Esophagus squamous epithelium (tissue), 5 donors: ENCODE measurements at regions not wholly inside any gene's neighbourhood (a gene's known extent, or its start where the extent isn't known, plus 50 kb on each side); places are given as distances from the start of the nearest gene placed in this dataset.

ENCODE experiments used
- DNase-seq: peaks from one replicate; lab custom pipeline; 2025; lab: John Stamatoyannopoulos, UW
- H3K27ac ChIP-seq, 4 donors: fragments of 200-600 bp; sonication (generic); one replicate each; pipeline ENCODE4 v1.5.1; 2016 to 2019; ENCODE audit warnings: mild to moderate bottlenecking in 1 of 4
- H3K27me3 ChIP-seq, 4 donors: fragments of 200-600 bp; sonication (generic); 1 replicate in 3 of 4; 2 replicates in 1 of 4; pipeline versions ENCODE4 v1.5.1 to v1.6.0; 2017 to 2021; ENCODE audit warnings: antibody characterized with exemption in 1 of 4
- H3K36me3 ChIP-seq, 3 donors: fragments of 200-600 bp; sonication (generic); one replicate each; pipeline ENCODE4 v1.5.1; 2016 to 2019
- H3K4me1 ChIP-seq, 3 donors: fragments of 200-600 bp; sonication (generic); one replicate each; pipeline ENCODE4 v1.5.1; 2017 to 2019
- H3K4me3 ChIP-seq, 4 donors: fragments of 200-600 bp; sonication (generic); 1 replicate in 3 of 4; 2 replicates in 1 of 4; pipeline ENCODE4 v1.5.1; 2016 to 2019; ENCODE audit warnings: mild to moderate bottlenecking in 2 of 4, moderate library complexity in 1 of 4
- H3K9me3 ChIP-seq, 3 donors: fragments of 200-600 bp; sonication (generic); one replicate each; pipeline ENCODE4 v1.5.1; 2016 to 2019
- CTCF ChIP-seq, 6 experiments: fragments of 450-650 bp in 4 of 6; fragments of 200-600 bp in 2 of 6; sonication (generic) in 2 of 6; IDR thresholded peaks; one replicate each; pipeline ENCODE4 v1.5.1; 2016 to 2019; ENCODE audit warnings: antibody characterized with exemption in 6 of 6, mild to moderate bottlenecking in 4 of 6, moderate library complexity in 4 of 6
- POLR2A ChIP-seq, 4 donors: fragments of 450-650 bp; IDR thresholded peaks; one replicate each; pipeline ENCODE4 v1.6.1; 2017; ENCODE audit warnings: antibody characterized with exemption in 4 of 4, mild to moderate bottlenecking in 4 of 4, moderate library complexity in 3 of 4
- WGBS, 2 donors: methylation state at CpG; one replicate each; pipeline ENCODE4 v1.1.5; 2018; 5-methylcytosine and 5-hydroxymethylcytosine counted together
- intact Hi-C: fragments of 100-400 bp; cut with DNase I; formaldehyde crosslinking; loops from one replicate; pipeline ENCODE4 v1.15.0; 2022
- donor health status: DM: yes; HTN: yes; CAD: no.

- no peak for DNase-seq
- H3K9me3 ChIP-seq: no peaks in the 10 kb centered on the region
- peaks cover 0 to 26% (median 0%) of the 10 kb centered on the region in 3 donors for H3K4me1 ChIP-seq
- peaks cover 0 to 82% (median 0%) of the 10 kb centered on the region in 4 donors for H3K27me3 ChIP-seq
- H3K27ac ChIP-seq: no peak overlapping the region
- intact Hi-C loops: no loop called here
- WGBS, 2 donors: 83 to 88% methylated on average over 12 to 32 of the region's 34 CpGs
- H3K36me3 ChIP-seq: no peaks in the 10 kb centered on the region
- no peak for TF ChIP-seq CTCF (IDR thresholded peaks at IDR 0.05)
- TF ChIP-seq POLR2A (IDR thresholded peaks at IDR 0.05): no peak
- no peak overlapping the region for H3K4me3 ChIP-seq
Measured at GRCh38 chr2:557635-558301, 119.4 kb downstream of the TMEM18 start.

GRCh38 chr2:556485-556884 lies 120.7 kb downstream of the TMEM18 start:
- no peak for TF ChIP-seq CTCF (IDR thresholded peaks at IDR 0.05)
- TF ChIP-seq POLR2A (IDR thresholded peaks at IDR 0.05): no peak
- Histone ChIP-seq H3K27ac (no peak overlapping the region), H3K4me3 (no peak overlapping the region), H3K9me3 (no peaks in the 10 kb centered on the region), H3K36me3 (no peaks in the 10 kb centered on the region), H3K27me3 (peaks cover 0 to 85% (median 0%) of the 10 kb centered on the region in 4 donors), H3K4me1 (peaks cover 0 to 26% (median 0%) of the 10 kb centered on the region in 3 donors)
- WGBS, 2 donors: 31 to 45% methylated on average over 10 to 11 of the region's 11 CpGs
- intact Hi-C loops: no loop called here
- DNase-seq: no peak

GRCh38 chr2:555164-555922 lies 121.9 kb downstream of the TMEM18 start:
- Histone ChIP-seq H3K27ac (no peak overlapping the region), H3K4me1 (peaks cover 0 to 26% (median 0%) of the 10 kb centered on the region in 3 donors), H3K9me3 (no peaks in the 10 kb centered on the region), H3K4me3 (no peak overlapping the region), H3K27me3 (peaks cover 0 to 91% (median 0%) of the 10 kb centered on the region in 4 donors), H3K36me3 (no peaks in the 10 kb centered on the region)
- intact Hi-C loops: no loop called here
- TF ChIP-seq POLR2A (IDR thresholded peaks at IDR 0.05) (no peak), CTCF (IDR thresholded peaks at IDR 0.05) (no peak)
- no peak for DNase-seq
- WGBS, 2 donors: 51 to 52% methylated on average over 12 of the region's 12 CpGs

- DNase-seq: no peak
- no peaks in the 10 kb centered on the region for H3K36me3 ChIP-seq
- intact Hi-C loops: no loop called here
- WGBS, 2 donors: 84 to 94% methylated on average over 6 to 7 of the region's 13 CpGs
- H3K9me3 ChIP-seq: no peaks in the 10 kb centered on the region
- peaks cover 0 to 26% (median 0%) of the 10 kb centered on the region in 3 donors for H3K4me1 ChIP-seq
- no peak overlapping the region for H3K4me3 ChIP-seq
- H3K27ac ChIP-seq: no peak overlapping the region
- H3K27me3 ChIP-seq: peaks cover 0 to 82% (median 0%) of the 10 kb centered on the region in 4 donors
- TF ChIP-seq POLR2A (IDR thresholded peaks at IDR 0.05) (no peak), CTCF (IDR thresholded peaks at IDR 0.05) (no peak)
Measured at GRCh38 chr2:554444-554843, 122.8 kb downstream of the TMEM18 start.

- Histone ChIP-seq H3K4me3 (no peak overlapping the region), H3K36me3 (no peaks in the 10 kb centered on the region), H3K27me3 (peaks cover 0 to 81% (median 0%) of the 10 kb centered on the region in 4 donors), H3K27ac (no peak overlapping the region), H3K9me3 (no peaks in the 10 kb centered on the region), H3K4me1 (peaks cover 0 to 26% (median 0%) of the 10 kb centered on the region in 3 donors)
- TF ChIP-seq POLR2A (IDR thresholded peaks at IDR 0.05) (no peak), CTCF (IDR thresholded peaks at IDR 0.05) (no peak)
- DNase-seq: no peak
- intact Hi-C loops: no loop called here
- WGBS, 2 donors: 72 to 77% methylated on average over 9 to 13 of the region's 14 CpGs
Measured at GRCh38 chr2:552906-553305, 124.3 kb downstream of the TMEM18 start.
